IPS DF 4.7 (cell line): ENCODE measurements at regions not wholly inside any gene's neighbourhood (a gene's known extent, or its start where the extent isn't known, plus 50 kb on each side); places are given as distances from the start of the nearest gene placed in this dataset.
A peak's percentile ranks its signal among the peaks of the same experiment; 100 is the strongest.

Experiments
- DNase-seq: peaks from one replicate; pipeline ENCODE4 v3.0.0-alpha.2; 2013; ENCODE audit warnings: low spot score; ENCODE audit errors: extremely low read depth

- DNase-seq, result no peak
Observed at GRCh38 chr20:22437354-22437753, 147.0 kb downstream of the FOXA2 start.

DNA sequence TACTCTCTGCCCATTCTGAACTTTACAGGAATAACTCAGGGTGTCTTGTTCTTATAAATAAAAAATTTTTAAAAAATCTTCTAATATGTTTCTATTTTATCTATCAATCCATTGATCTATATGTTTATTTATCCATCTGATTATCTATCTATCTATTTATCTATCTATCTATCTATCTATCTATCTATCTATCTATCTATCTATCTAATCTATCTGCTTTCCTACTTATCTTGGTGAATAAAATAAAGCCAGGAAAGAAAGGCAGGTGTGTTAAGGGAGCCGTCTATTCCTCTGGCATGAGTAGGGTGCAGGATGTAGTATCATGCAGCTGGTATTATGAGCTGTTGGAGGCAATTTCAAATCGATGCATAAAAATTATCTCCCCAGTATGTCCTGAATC is 153.0 kb downstream of the FOXA2 start:
- no peak for DNase-seq

GRCh38 chr20:22430746-22431168 is 153.6 kb downstream of the FOXA2 start:
- no peak for DNase-seq

- DNase-seq, result peak; percentile 36
Observed at GRCh38 chr20:22430154-22430745, 154.1 kb downstream of the FOXA2 start.

- no peak for DNase-seq
Observed at GRCh38 chr20:22429175-22430153, 154.9 kb downstream of the FOXA2 start.

- DNase-seq, result no peak
Observed at GRCh38 chr20:22428051-22428450, 156.3 kb downstream of the FOXA2 start.

- no peak for DNase-seq
Observed at GRCh38 chr20:22426772-22427171, 157.6 kb downstream of the FOXA2 start.

DNA sequence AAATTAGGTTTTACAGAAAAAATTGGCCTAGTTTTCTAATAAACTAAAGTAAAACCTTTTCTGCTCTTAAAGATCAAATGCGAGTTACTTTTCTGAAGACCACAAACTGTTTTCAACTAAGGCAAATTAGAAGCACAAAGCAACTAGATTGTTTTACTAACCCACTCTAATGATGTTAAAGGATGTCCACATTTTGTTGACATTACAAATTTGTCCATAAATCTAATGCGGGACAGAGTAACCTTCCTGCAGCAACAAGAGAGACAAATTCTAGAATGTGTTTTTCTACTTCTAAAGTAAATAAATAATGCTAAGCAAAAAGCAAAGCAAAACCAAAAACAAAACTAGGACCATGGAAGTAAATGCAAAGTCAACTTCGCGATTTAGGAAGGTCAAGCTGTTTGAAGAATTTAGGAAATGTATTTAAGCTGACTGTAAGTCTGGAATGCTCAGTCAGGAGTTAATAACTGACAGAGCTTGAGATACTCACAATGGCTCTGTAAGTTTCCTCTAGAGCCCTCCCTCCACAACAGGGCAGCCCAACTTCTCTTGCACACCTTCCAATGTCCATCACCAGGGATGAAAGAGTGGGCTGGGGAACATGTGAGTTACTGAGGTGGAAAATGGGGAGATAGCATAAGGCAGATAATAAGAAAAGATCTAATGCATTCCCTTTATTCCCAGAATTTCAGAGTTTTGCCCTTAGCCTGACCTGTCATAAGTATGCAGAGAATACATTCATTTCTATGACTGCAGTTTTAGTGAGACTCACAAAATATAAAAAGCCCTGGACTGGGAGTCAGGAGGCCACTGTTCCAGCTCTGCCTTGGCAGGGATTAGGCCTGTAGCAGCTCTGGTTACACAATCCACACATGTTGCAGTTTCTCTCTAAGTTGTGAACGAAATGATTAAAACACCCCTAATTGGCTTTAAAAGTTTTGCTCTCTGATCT is 158.8 kb downstream of the FOXA2 start:
- DNase-seq, result no peak

DNA sequence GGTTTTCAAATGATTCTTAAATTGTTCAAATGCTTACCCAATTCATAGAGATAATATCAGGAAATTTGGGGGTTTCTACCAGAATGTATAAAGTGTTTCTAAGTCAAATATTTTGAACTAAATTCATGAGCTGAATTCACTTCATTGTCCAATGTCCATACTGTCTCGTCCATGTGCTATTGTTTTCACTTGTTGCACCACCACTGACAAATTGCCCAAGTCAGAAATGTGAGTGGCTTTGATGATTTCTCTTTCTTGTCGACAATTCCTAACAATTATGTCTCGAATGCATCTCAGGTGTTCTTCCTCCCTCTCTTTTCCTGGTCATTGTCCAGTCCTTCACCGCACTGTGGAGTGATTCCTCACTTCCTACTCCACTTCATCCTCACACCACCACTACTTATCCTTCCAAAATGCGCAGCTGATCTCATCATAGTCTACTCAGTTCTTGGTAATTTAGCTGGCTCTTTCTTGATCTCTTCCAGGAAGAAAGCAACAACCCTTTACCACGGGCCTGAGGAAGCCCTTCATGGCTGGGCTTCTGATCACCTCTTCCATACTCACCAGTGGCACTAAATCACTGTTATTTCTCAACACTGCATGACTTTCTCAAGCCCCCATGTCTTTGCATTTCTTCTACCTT is 161.1 kb downstream of the FOXA2 start:
- no peak for DNase-seq

- no peak for DNase-seq
Observed at GRCh38 chr20:22420116-22420598, 164.2 kb downstream of the FOXA2 start.

DNA sequence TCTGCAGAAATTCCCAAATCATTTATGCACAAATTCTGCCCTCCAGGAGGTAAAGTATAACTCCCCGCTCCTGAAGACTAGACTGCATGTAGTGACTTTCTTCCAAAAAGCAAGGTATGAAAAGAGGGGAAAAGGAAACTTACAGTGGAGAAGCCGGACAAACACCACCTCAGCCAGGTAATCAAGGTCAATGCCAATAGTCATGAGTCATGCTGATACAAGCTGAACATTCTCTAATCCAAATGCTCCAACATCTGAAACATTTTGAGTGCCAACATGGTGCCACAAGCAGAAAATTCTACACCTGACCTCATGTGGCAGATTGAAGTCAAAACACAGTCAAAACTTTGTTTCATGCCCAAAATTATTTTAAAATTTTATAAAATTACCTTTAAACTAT is 165.6 kb downstream of the FOXA2 start:
- DNase-seq, result no peak

DNA sequence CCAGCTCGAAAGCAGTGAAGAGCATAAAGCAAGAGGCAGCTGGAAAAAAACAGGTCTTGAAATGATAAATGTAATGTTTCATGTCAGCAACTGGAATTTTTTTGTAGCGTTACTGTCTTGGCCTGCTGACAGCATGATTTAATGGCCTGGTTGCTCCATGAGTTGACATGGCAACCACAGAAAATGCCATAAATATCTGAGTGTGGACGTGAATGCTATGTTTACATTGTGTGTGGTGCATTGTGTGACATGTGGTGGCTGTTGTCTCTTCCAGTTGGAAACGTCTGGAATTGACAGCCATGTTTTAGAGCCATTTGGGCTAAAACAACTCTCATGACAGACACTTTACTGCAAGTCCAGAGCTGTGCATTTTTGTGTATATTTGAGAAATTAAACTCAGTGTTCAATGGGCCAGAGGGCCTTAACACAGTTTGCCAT is 170.0 kb downstream of the FOXA2 start:
- DNase-seq, result no peak

- no peak for DNase-seq
Observed at GRCh38 chr20:22412977-22413868, 171.1 kb downstream of the FOXA2 start.

GRCh38 chr20:22411627-22412450 is 172.5 kb downstream of the FOXA2 start:
- no peak for DNase-seq

- DNase-seq, result no peak
Observed at GRCh38 chr20:22411286-22411626, 173.1 kb downstream of the FOXA2 start.

DNA sequence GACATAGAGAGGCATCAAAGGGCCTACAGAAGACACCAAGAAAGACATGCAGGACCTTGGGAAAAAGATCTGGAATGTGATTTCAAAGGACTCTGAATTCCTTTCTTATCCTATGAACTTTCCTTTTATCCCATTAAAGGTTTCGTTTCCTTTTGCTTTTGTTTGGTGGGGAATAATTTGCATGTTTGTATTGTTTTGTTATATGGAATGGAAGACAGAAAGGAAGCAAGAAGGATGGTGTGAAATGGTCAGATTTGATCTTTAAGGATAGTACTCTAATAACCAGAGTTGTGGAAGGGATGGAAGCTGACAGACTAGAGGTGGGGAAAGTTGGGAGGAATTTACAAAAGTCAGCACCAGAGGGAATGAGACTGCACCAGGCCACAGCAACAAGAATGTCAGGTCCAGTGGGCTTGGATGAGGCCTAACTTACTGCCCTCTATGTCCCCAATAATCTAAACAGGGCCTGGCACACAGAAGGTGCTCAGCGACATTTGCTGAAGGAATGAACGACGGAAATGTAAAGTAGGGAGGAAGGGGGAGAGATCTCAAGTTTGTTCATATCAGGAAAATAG is 173.7 kb downstream of the FOXA2 start:
- no peak for DNase-seq

GRCh38 chr20:22408521-22409402 is 175.6 kb downstream of the FOXA2 start:
- no peak for DNase-seq
